Neural cell (in vitro differentiated cells): ENCODE measurements at regions not wholly inside any gene's neighbourhood (a gene's known extent, or its start where the extent isn't known, plus 50 kb on each side); places are given as distances from the start of the nearest gene placed in this dataset.

Experiments
- CTCF ChIP-seq: fragments of 450-650 bp; IDR thresholded peaks from 2 replicates; pipeline ENCODE4 v1.5.1; 2014; ENCODE audit warnings: antibody characterized with exemption, mild to moderate bottlenecking, moderate library complexity; ENCODE audit not compliant: poor library complexity, severe bottlenecking
- EZH2 ChIP-seq: fragments of 200-600, 300-800 bp; shearing (Covaris generic), sonication (generic); IDR thresholded peaks from 2 replicates; pipeline ENCODE4 v1.6.1; 2014; ENCODE audit warnings: antibody characterized with exemption, low read length, borderline replicate concordance, mild to moderate bottlenecking; ENCODE audit not compliant: insufficient read depth, poor library complexity, severe bottlenecking
- POLR2AphosphoS5 ChIP-seq: IDR thresholded peaks from 2 replicates; pipeline ENCODE4 v1.6.1; 2012
- TAF1 ChIP-seq: IDR thresholded peaks from 2 replicates; pipeline ENCODE4 v1.6.1; 2012; ENCODE audit warnings: low read depth

GRCh38 chr4:65126200-65126599 is 544.1 kb downstream of the EPHA5 start:
- TF ChIP-seq EZH2 (no peak), CTCF (no peak), TAF1 (no peak), POLR2AphosphoS5 (no peak)
